HEK293T (cell line): ENCODE measurements at regions not wholly inside any gene's neighbourhood (a gene's known extent, or its start where the extent isn't known, plus 50 kb on each side); places are given as distances from the start of the nearest gene placed in this dataset.

Experiments used
- FOXK2 ChIP-seq: fragments of 450-650 bp; IDR thresholded peaks from 2 replicates; pipeline ENCODE4 v1.6.1; 2016; ENCODE audit warnings: mild to moderate bottlenecking
- HDGF ChIP-seq: fragments of 450-650 bp; IDR thresholded peaks from 2 replicates; pipeline ENCODE4 v1.6.1; 2017; ENCODE audit warnings: antibody characterized with exemption, borderline replicate concordance
- NFRKB ChIP-seq: fragments of 450-650 bp; IDR thresholded peaks from 2 replicates; pipeline ENCODE4 v1.6.1; 2016; ENCODE audit warnings: mild to moderate bottlenecking, moderate library complexity
- SP1 ChIP-seq: fragments of 450-650 bp; IDR thresholded peaks from 2 replicates; pipeline ENCODE4 v1.6.1; 2017
- TARDBP ChIP-seq: fragments of 450-650 bp; IDR thresholded peaks from 2 replicates; pipeline ENCODE4 v1.6.1; 2016

- no peak for TF ChIP-seq SP1
- no peak for TF ChIP-seq FOXK2
- no peak for TF ChIP-seq TARDBP
- TF ChIP-seq HDGF, result no peak
- TF ChIP-seq NFRKB, result no peak
These were observed 215.6 kb downstream of the GPR37 start for GRCh38 chr7:124550036-124550435.
